NB4 (cell line): ENCODE measurements at regions not wholly inside any gene's neighbourhood (a gene's known extent, or its start where the extent isn't known, plus 50 kb on each side); places are given as distances from the start of the nearest gene placed in this dataset.

Source experiments
- MYC ChIP-seq: IDR thresholded peaks from 2 replicates; pipeline ENCODE4 v1.6.1; 2011; ENCODE audit warnings: low read depth, low read length
- POLR2A ChIP-seq: IDR thresholded peaks from 2 replicates; pipeline ENCODE4 v1.6.1; 2011; ENCODE audit warnings: mild to moderate bottlenecking; ENCODE audit not compliant: insufficient read length; ENCODE audit errors: extremely low read depth
- TF ChIP-seq, protein P1 (sequence below): IDR thresholded peaks from one replicate; pipeline ENCODE4 v1.5.1; 2012; ENCODE audit warnings: low read depth, low read length
- TF ChIP-seq, protein P2 (sequence below): IDR thresholded peaks from 2 replicates; pipeline ENCODE4 v1.6.1; 2011; ENCODE audit warnings: low read depth, low read length

GRCh38 chr1:239044829-239045228 is 341.5 kb upstream of the CHRM3 start:
- TF ChIP-seq, protein P1, sequence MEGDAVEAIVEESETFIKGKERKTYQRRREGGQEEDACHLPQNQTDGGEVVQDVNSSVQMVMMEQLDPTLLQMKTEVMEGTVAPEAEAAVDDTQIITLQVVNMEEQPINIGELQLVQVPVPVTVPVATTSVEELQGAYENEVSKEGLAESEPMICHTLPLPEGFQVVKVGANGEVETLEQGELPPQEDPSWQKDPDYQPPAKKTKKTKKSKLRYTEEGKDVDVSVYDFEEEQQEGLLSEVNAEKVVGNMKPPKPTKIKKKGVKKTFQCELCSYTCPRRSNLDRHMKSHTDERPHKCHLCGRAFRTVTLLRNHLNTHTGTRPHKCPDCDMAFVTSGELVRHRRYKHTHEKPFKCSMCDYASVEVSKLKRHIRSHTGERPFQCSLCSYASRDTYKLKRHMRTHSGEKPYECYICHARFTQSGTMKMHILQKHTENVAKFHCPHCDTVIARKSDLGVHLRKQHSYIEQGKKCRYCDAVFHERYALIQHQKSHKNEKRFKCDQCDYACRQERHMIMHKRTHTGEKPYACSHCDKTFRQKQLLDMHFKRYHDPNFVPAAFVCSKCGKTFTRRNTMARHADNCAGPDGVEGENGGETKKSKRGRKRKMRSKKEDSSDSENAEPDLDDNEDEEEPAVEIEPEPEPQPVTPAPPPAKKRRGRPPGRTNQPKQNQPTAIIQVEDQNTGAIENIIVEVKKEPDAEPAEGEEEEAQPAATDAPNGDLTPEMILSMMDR = no peak
- no peak for TF ChIP-seq POLR2A
- TF ChIP-seq MYC = no peak
- TF ChIP-seq, protein P2, sequence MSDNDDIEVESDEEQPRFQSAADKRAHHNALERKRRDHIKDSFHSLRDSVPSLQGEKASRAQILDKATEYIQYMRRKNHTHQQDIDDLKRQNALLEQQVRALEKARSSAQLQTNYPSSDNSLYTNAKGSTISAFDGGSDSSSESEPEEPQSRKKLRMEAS = no peak
